Endodermal cell (in vitro differentiated cells): ENCODE measurements at regions not wholly inside any gene's neighbourhood (a gene's known extent, or its start where the extent isn't known, plus 50 kb on each side); places are given as distances from the start of the nearest gene placed in this dataset.

Experiments used
- DNase-seq: peaks from one replicate; pipeline ENCODE4 v3.0.0-alpha.2; 2017
- H3K27ac ChIP-seq: 2 replicates; pipeline ENCODE4 v1.5.1; 2013; ENCODE audit warnings: mild to moderate bottlenecking, low read depth, low read length, moderate library complexity
- H3K27me3 ChIP-seq: 2 replicates; pipeline ENCODE4 v1.6.1; 2013; ENCODE audit warnings: mild to moderate bottlenecking, low read length, moderate library complexity; ENCODE audit not compliant: insufficient read depth, control insufficient read depth, poor library complexity, severe bottlenecking
- H3K36me3 ChIP-seq: 2 replicates; pipeline ENCODE4 v1.7.0; 2013; ENCODE audit warnings: mild to moderate bottlenecking, low read length, moderate library complexity; ENCODE audit not compliant: control insufficient read depth, insufficient read depth
- H3K4me1 ChIP-seq: one replicate; pipeline ENCODE4 v1.7.0; 2013; ENCODE audit warnings: low read length; ENCODE audit not compliant: control insufficient read depth, insufficient read depth
- H3K4me3 ChIP-seq: 2 replicates; pipeline ENCODE4 v1.5.1; 2013; ENCODE audit warnings: mild to moderate bottlenecking, low read length, moderate library complexity
- H3K9ac ChIP-seq: 2 replicates; pipeline ENCODE4 v1.6.1; 2013; ENCODE audit warnings: mild to moderate bottlenecking, low read length, moderate library complexity; ENCODE audit not compliant: poor library complexity, severe bottlenecking; ENCODE audit errors: extremely low read depth
- H3K9me3 ChIP-seq: 2 replicates; pipeline ENCODE4 v1.6.1; 2013; ENCODE audit warnings: mild to moderate bottlenecking, low read length, moderate library complexity; ENCODE audit not compliant: control insufficient read depth
- H3K27ac Mint-ChIP-seq: 2 replicates; pipeline ENCODE4 v1.8.0; 2020; ENCODE audit warnings: mixed read lengths
- H3K27me3 Mint-ChIP-seq: 2 replicates; pipeline ENCODE4 v1.8.0; 2021; ENCODE audit warnings: mild to moderate bottlenecking, mixed read lengths; ENCODE audit not compliant: insufficient read depth
- H3K36me3 Mint-ChIP-seq: 2 replicates; pipeline ENCODE4 v1.8.0; 2020; ENCODE audit warnings: low read depth, mixed read lengths
- H3K4me1 Mint-ChIP-seq: 2 replicates; pipeline ENCODE4 v1.8.0; 2020; ENCODE audit warnings: mixed read lengths
- H3K4me3 Mint-ChIP-seq: 2 replicates; pipeline ENCODE4 v1.8.0; 2020; ENCODE audit warnings: mild to moderate bottlenecking, moderate library complexity, mixed read lengths
- H3K9me3 Mint-ChIP-seq: 2 replicates; pipeline ENCODE4 v1.8.0; 2020; ENCODE audit warnings: mild to moderate bottlenecking, mixed read lengths
- CTCF ChIP-seq: fragments of 200-600 bp; sonication (generic); conservative IDR thresholded peaks from 2 replicates; pipeline ENCODE4 v1.5.0; 2021; ENCODE audit warnings: antibody characterized with exemption, mild to moderate bottlenecking
- WGBS, 2 experiments: methylation state at CpG; one replicate each; pipeline versions ENCODE4 v1.1.5 to v1.1.7; 2013; ENCODE audit warnings: missing lambda C conversion rate in 2 of 2, mixed read lengths in 1 of 2; ENCODE audit not compliant: insufficient coverage in 1 of 2, insufficient read length in 1 of 2; 5-methylcytosine and 5-hydroxymethylcytosine counted together

DNA sequence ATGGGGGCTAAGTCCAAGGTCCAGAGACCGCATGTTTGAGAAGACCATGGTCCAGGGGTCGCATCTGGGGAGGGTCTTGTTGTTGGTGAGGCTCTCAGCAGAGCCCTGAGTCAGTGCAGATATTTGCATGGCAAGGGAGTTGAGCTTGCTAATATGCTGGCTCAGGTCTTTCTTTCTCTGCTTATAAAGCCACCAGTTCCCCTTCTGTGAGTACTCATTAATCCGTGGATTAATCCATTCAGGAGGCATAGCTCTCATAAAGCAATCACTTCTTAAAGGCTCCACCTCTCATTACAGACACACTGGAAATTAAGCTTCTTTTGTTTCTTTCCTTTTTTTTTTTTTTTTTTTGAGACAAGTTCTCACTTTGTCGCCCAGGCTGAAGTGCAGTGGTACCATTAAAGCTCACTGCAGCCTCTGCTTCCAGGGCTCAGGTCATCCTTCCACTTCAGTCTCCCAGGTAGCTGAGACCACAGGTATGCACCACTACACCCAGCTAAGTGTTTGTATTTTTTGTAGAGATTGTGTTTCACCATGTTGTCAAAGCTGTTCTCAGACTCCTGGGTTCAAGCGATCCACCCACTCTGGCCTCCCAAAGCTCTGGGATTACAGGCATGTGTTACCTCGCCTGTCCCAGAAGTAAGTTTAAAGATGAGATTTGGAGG lies 216.4 kb downstream of the SLITRK5 start:
- Histone ChIP-seq H3K9me3 (no peaks in the 10 kb centered on the region), H3K9ac (no peak overlapping the region), H3K27me3 (no peaks in the 10 kb centered on the region), H3K36me3 (no peaks in the 10 kb centered on the region), H3K4me3 (no peak overlapping the region), H3K4me1 (no peaks in the 10 kb centered on the region), H3K27ac (no peak overlapping the region)
- no peak for DNase-seq
- TF ChIP-seq CTCF = no peak
- no peaks in the 10 kb centered on the region for H3K27me3 Mint-ChIP-seq
- H3K4me3 Mint-ChIP-seq = no peak overlapping the region
- H3K27ac Mint-ChIP-seq = no peak overlapping the region
- no peaks in the 10 kb centered on the region for H3K4me1 Mint-ChIP-seq
- H3K36me3 Mint-ChIP-seq = no peaks in the 10 kb centered on the region
- no peaks in the 10 kb centered on the region for H3K9me3 Mint-ChIP-seq
- 92 to 100% methylated on average over 1 to 6 of the region's 6 CpGs for WGBS, 2 experiments

DNA sequence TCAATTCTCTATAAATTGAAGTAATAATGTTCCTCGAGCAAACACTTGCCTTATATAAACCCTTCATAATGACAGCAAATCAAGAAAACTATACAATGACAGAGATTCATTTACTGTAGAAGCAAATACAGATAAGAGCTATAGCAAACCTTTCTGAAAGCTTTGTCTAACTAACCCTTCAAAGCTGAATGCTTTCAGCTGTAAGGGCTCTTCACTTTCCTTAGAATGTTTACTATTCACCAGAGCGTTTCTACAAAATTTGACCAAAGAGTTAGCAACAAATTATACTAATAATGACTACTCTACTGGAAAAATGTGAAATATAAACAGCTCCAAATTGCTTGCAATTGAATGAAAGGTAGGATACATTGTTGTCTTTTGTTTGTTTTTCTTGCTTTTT lies 218.1 kb downstream of the SLITRK5 start:
- Histone ChIP-seq H3K4me3 (no peak overlapping the region), H3K27me3 (no peaks in the 10 kb centered on the region), H3K27ac (no peak overlapping the region), H3K36me3 (no peaks in the 10 kb centered on the region), H3K9me3 (no peaks in the 10 kb centered on the region), H3K9ac (no peak overlapping the region), H3K4me1 (no peaks in the 10 kb centered on the region)
- WGBS, 2 experiments = 79% methylated on average over 2 of the region's 2 CpGs; no CpG with 5 or more reads in 1 of the 2 experiments
- no peak for DNase-seq
- Mint-ChIP-seq H3K4me1 (no peaks in the 10 kb centered on the region), H3K4me3 (no peak overlapping the region), H3K27ac (no peak overlapping the region), H3K36me3 (no peaks in the 10 kb centered on the region), H3K9me3 (no peaks in the 10 kb centered on the region), H3K27me3 (no peaks in the 10 kb centered on the region)
- no peak for TF ChIP-seq CTCF

- H3K4me1 Mint-ChIP-seq = no peaks in the 10 kb centered on the region
- DNase-seq = no peak
- TF ChIP-seq CTCF = no peak
- H3K36me3 Mint-ChIP-seq = no peaks in the 10 kb centered on the region
- H3K27me3 ChIP-seq = no peaks in the 10 kb centered on the region
- no peaks in the 10 kb centered on the region for H3K4me1 ChIP-seq
- H3K27ac Mint-ChIP-seq = no peak overlapping the region
- peaks cover under 1% of the 10 kb centered on the region for H3K27me3 Mint-ChIP-seq
- H3K36me3 ChIP-seq = no peaks in the 10 kb centered on the region
- no peaks in the 10 kb centered on the region for H3K9me3 Mint-ChIP-seq
- no peak overlapping the region for H3K4me3 ChIP-seq
- no peak overlapping the region for H3K27ac ChIP-seq
- H3K4me3 Mint-ChIP-seq = no peak overlapping the region
- H3K9me3 ChIP-seq = no peaks in the 10 kb centered on the region
- H3K9ac ChIP-seq = no peak overlapping the region
Observed at GRCh38 chr13:87893186-87893585, 222.0 kb downstream of the SLITRK5 start.
